Lung (tissue), 11 donors: ENCODE measurements at regions not wholly inside any gene's neighbourhood (a gene's known extent, or its start where the extent isn't known, plus 50 kb on each side); places are given as distances from the start of the nearest gene placed in this dataset.

Experiments used
- ATAC-seq: fragments of 200-7000 bp; cut with Tn5 transposase; one replicate; pipeline ENCODE4 v1.9.1; 2020; ENCODE audit warnings: moderate number of reproducible peaks; ENCODE audit not compliant: insufficient read depth, low FRiP score
- DNase-seq, 3 donors: peaks; one replicate each; pipeline ENCODE4 v3.0.0-alpha.2; 2013 to 2017
- H3K27ac ChIP-seq, 2 donors: one replicate each; pipeline ENCODE4 v1.5.1; 2013; ENCODE audit warnings: mild to moderate bottlenecking in 2 of 2, moderate library complexity in 2 of 2, control low read depth in 1 of 2, inconsistent platforms in 1 of 2, low read depth in 1 of 2, low read length in 1 of 2
- H3K27me3 ChIP-seq, 3 donors: one replicate each; pipeline ENCODE4 v1.5.1; 2013; ENCODE audit warnings: low read length in 2 of 3; ENCODE audit not compliant: control insufficient read depth in 3 of 3, insufficient read depth in 3 of 3
- H3K36me3 ChIP-seq, 4 donors: one replicate each; pipeline ENCODE4 v1.5.1; 2013; ENCODE audit warnings: low read length in 4 of 4, mild to moderate bottlenecking in 1 of 4, moderate library complexity in 1 of 4; ENCODE audit not compliant: control insufficient read depth in 4 of 4, insufficient read depth in 4 of 4
- H3K4me1 ChIP-seq, 5 donors: one replicate each; pipeline ENCODE4 v1.5.1; 2013; ENCODE audit warnings: low read length in 5 of 5, mild to moderate bottlenecking in 2 of 5, moderate library complexity in 1 of 5; ENCODE audit not compliant: control insufficient read depth in 5 of 5, insufficient read depth in 5 of 5
- H3K4me3 ChIP-seq: one replicate; pipeline ENCODE4 v1.5.1; 2013; ENCODE audit warnings: mild to moderate bottlenecking, control low read depth, moderate library complexity
- H3K9ac ChIP-seq, 2 donors: one replicate each; pipeline ENCODE4 v1.5.1; 2013; ENCODE audit warnings: low read length in 2 of 2, control low read depth in 1 of 2; ENCODE audit not compliant: insufficient read depth in 1 of 2
- H3K9me3 ChIP-seq, 4 donors: one replicate each; pipeline ENCODE4 v1.5.1; 2013; ENCODE audit warnings: low read length in 3 of 4, mild to moderate bottlenecking in 1 of 4, moderate library complexity in 1 of 4; ENCODE audit not compliant: control insufficient read depth in 4 of 4, insufficient read depth in 3 of 4
- CTCF ChIP-seq: IDR thresholded peaks from 2 replicates; pipeline ENCODE4 v1.5.1; 2012; ENCODE audit warnings: mild to moderate bottlenecking; ENCODE audit errors: control extremely low read depth, extremely low read depth
- WGBS, 2 donors: extraction: QIAGEN DNeasy Blood & Tissue Kit; methylation state at CpG; one replicate each; pipeline ENCODE4 v1.1.7; 2013; 5-methylcytosine and 5-hydroxymethylcytosine counted together
- donor health status: control.
- donor health status: control.
- donor health status: Bipolar disorder and iron deficiency.
- donor health status: healthy.
- donor health status: DM: yes; HTN: yes; CAD: no.

- Histone ChIP-seq H3K4me1 (peaks cover 0 to 3% (median 0%) of the 10 kb centered on the region in 5 donors), H3K27ac (no peak overlapping the region), H3K27me3 (peaks cover 0 to 2% (median 0%) of the 10 kb centered on the region in 3 donors), H3K9me3 (peaks cover 0 to 2% (median 0%) of the 10 kb centered on the region in 4 donors), H3K4me3 (no peak overlapping the region), H3K9ac (no peak overlapping the region), H3K36me3 (no peaks in the 10 kb centered on the region)
- 19 to 34% methylated on average over 5 of the region's 5 CpGs for WGBS, 2 donors
- DNase-seq (peak in 2 of 3 donors; percentile 24 to 63), ATAC-seq (peak; percentile 39)
- TF ChIP-seq CTCF = no peak
Measured at GRCh38 chr1:209398313-209398991, 185.1 kb upstream of the CAMK1G start.

GRCh38 chr1:209399800-209400199 lies 183.7 kb upstream of the CAMK1G start:
- DNase-seq = no peak
- Histone ChIP-seq H3K4me3 (no peak overlapping the region), H3K9me3 (peaks cover 0 to 4% (median 0%) of the 10 kb centered on the region in 4 donors), H3K4me1 (peaks cover 0 to 4% (median 0%) of the 10 kb centered on the region in 5 donors), H3K9ac (no peak overlapping the region), H3K27ac (no peak overlapping the region), H3K27me3 (peaks cover 0 to 12% (median 0%) of the 10 kb centered on the region in 3 donors), H3K36me3 (no peaks in the 10 kb centered on the region)
- WGBS, 2 donors = 76 to 86% methylated on average over 1 of the region's 1 CpG
- no peak for ATAC-seq
- no peak for TF ChIP-seq CTCF

GRCh38 chr1:209400351-209401220 lies 182.9 kb upstream of the CAMK1G start:
- H3K4me1 ChIP-seq = peaks cover 0 to 5% (median 0%) of the 10 kb centered on the region in 5 donors
- peaks cover 0 to 12% (median 0%) of the 10 kb centered on the region in 3 donors for H3K27me3 ChIP-seq
- ATAC-seq (no peak), DNase-seq (no peak)
- no peak overlapping the region for H3K27ac ChIP-seq
- TF ChIP-seq CTCF = no peak
- H3K9me3 ChIP-seq = peaks cover 0 to 4% (median 0%) of the 10 kb centered on the region in 4 donors
- no peak overlapping the region for H3K4me3 ChIP-seq
- 80 to 95% methylated on average over 7 of the region's 7 CpGs for WGBS, 2 donors
- H3K36me3 ChIP-seq = no peaks in the 10 kb centered on the region
- H3K9ac ChIP-seq = no peak overlapping the region
